Spleen (tissue), 11 donors: ENCODE measurements at regions not wholly inside any gene's neighbourhood (a gene's known extent, or its start where the extent isn't known, plus 50 kb on each side); places are given as distances from the start of the nearest gene placed in this dataset.

Experiments used
- DNase-seq: peaks from one replicate; pipeline ENCODE4 v3.0.0-alpha.2; 2020
- H3K27ac ChIP-seq, 8 donors: fragments of 200-600 bp; sonication (generic) in 7 of 8; 1 replicate in 4 of 8; 2 replicates in 4 of 8; pipeline versions ENCODE4 v1.5.0 to v1.8.0; 2016 to 2021; ENCODE audit warnings: inconsistent platforms in 4 of 8, mild to moderate bottlenecking in 4 of 8, moderate library complexity in 1 of 8
- H3K27me3 ChIP-seq, 7 donors: fragments of 200-600 bp; sonication (generic) in 6 of 7; replicated peaks in 1 of 7; 1 replicate in 4 of 7; 2 replicates in 3 of 7; pipeline versions ENCODE4 v1.5.0 to v1.8.0; 2016 to 2021; ENCODE audit warnings: inconsistent platforms in 3 of 7, mild to moderate bottlenecking in 1 of 7
- H3K36me3 ChIP-seq, 6 donors: fragments of 200-600 bp; sonication (generic) in 5 of 6; 1 replicate in 4 of 6; 2 replicates in 2 of 6; pipeline versions ENCODE4 v1.5.0 to v1.8.0; 2016 to 2021; ENCODE audit warnings: inconsistent platforms in 2 of 6
- H3K4me1 ChIP-seq, 6 donors: fragments of 200-600 bp; sonication (generic) in 5 of 6; 1 replicate in 3 of 6; 2 replicates in 3 of 6; pipeline versions ENCODE4 v1.5.0 to v1.8.0; 2016 to 2021; ENCODE audit warnings: inconsistent platforms in 3 of 6
- H3K4me3 ChIP-seq, 8 donors: fragments of 200-600 bp; sonication (generic) in 7 of 8; 1 replicate in 4 of 8; 2 replicates in 4 of 8; pipeline versions ENCODE4 v1.5.0 to v1.8.0; 2016 to 2021; ENCODE audit warnings: inconsistent platforms in 4 of 8, mild to moderate bottlenecking in 4 of 8, moderate library complexity in 2 of 8
- H3K9me3 ChIP-seq, 8 donors: fragments of 200-600 bp; sonication (generic) in 7 of 8; 1 replicate in 4 of 8; 2 replicates in 4 of 8; pipeline versions ENCODE4 v1.5.0 to v1.8.0; 2016 to 2021; ENCODE audit warnings: inconsistent platforms in 4 of 8
- POLR2A ChIP-seq, 3 donors: fragments of 450-650 bp; IDR thresholded peaks; one replicate each; pipeline ENCODE4 v1.5.1; 2017; ENCODE audit warnings: antibody characterized with exemption in 3 of 3, mild to moderate bottlenecking in 1 of 3
- POLR2AphosphoS5 ChIP-seq, 3 donors: sonication (generic); formaldehyde crosslinking; IDR thresholded peaks; one replicate each; pipeline ENCODE4 v1.5.1; 2017; ENCODE audit warnings: antibody characterized with exemption in 3 of 3
- WGBS, 5 donors: extraction: QIAGEN DNeasy Blood & Tissue Kit in 3 of 5; methylation state at CpG; one replicate each; pipeline versions ENCODE4 v1.1.5 to v1.1.7; 2013 to 2018; 5-methylcytosine and 5-hydroxymethylcytosine counted together
- intact Hi-C: fragments of 100-400 bp; cut with DNase I; formaldehyde crosslinking; loops from one replicate; pipeline ENCODE4 v1.15.0; 2023; ENCODE audit warnings: low total_unique reads
- TF ChIP-seq, protein P1 (sequence below), 11 experiments: fragments of 200-600 bp in 7 of 11; fragments of 450-650 bp in 4 of 11; sonication (generic) in 4 of 11; IDR thresholded peaks in 8 of 11; conservative IDR thresholded peaks in 3 of 11; 1 replicate in 7 of 11; 2 replicates in 4 of 11; pipeline versions ENCODE4 v1.4.0 to v1.8.0; 2016 to 2021; ENCODE audit warnings: antibody characterized with exemption in 11 of 11, inconsistent platforms in 4 of 11, mild to moderate bottlenecking in 1 of 11
- donor health status: healthy with polysubstance abuse.
- donor health status: DM: no; HTN: no; CAD: no; lungs with moderate emphysema.
- donor health status: DM: no; HTN: no; CAD: no.
- donor health status: Bipolar disorder and iron deficiency.
- donor health status: healthy.
- donor health status: DM: no; HTN: no; CAD: no.
- donor health status: DM: yes; HTN: yes; CAD: no.

DNA sequence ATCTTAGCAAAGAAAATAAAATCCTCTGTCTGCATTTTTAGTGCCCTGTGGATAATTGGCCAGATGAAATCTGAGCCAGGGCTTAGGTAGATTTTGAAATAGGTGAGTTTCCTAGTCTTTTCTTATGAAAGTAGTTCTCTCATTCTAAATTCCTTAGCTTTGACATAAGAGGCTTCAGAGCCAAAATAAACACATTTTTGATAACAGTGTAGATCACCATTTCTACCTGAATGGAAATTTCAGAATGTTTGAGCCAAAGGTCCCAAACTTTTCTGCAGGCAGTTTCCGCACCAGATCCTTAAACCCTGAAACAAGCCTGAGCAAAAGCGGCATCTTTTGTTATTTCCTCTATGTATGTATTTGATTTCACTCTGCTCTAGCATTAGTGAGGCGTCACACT lies 551.2 kb downstream of the EFNB2 start:
- Histone ChIP-seq H3K36me3 (no peaks in the 10 kb centered on the region), H3K9me3 (no peaks in the 10 kb centered on the region), H3K27me3 (no peaks in the 10 kb centered on the region), H3K27ac (no peak overlapping the region), H3K4me3 (no peak overlapping the region), H3K4me1 (no peaks in the 10 kb centered on the region)
- WGBS, 5 donors: 87 to 97% (median 89%) methylated on average over 3 of the region's 3 CpGs
- TF ChIP-seq POLR2A (IDR thresholded peaks at IDR 0.05): no peak
- TF ChIP-seq POLR2AphosphoS5 (IDR thresholded peaks at IDR 0.05): no peak
- TF ChIP-seq, protein P1, sequence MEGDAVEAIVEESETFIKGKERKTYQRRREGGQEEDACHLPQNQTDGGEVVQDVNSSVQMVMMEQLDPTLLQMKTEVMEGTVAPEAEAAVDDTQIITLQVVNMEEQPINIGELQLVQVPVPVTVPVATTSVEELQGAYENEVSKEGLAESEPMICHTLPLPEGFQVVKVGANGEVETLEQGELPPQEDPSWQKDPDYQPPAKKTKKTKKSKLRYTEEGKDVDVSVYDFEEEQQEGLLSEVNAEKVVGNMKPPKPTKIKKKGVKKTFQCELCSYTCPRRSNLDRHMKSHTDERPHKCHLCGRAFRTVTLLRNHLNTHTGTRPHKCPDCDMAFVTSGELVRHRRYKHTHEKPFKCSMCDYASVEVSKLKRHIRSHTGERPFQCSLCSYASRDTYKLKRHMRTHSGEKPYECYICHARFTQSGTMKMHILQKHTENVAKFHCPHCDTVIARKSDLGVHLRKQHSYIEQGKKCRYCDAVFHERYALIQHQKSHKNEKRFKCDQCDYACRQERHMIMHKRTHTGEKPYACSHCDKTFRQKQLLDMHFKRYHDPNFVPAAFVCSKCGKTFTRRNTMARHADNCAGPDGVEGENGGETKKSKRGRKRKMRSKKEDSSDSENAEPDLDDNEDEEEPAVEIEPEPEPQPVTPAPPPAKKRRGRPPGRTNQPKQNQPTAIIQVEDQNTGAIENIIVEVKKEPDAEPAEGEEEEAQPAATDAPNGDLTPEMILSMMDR (IDR thresholded peaks at IDR 0.05 in 8 of 11, conservative IDR thresholded peaks at IDR 0.05 in 3 of 11): no peak
- no peak for DNase-seq
- intact Hi-C loops: no loop called here

DNA sequence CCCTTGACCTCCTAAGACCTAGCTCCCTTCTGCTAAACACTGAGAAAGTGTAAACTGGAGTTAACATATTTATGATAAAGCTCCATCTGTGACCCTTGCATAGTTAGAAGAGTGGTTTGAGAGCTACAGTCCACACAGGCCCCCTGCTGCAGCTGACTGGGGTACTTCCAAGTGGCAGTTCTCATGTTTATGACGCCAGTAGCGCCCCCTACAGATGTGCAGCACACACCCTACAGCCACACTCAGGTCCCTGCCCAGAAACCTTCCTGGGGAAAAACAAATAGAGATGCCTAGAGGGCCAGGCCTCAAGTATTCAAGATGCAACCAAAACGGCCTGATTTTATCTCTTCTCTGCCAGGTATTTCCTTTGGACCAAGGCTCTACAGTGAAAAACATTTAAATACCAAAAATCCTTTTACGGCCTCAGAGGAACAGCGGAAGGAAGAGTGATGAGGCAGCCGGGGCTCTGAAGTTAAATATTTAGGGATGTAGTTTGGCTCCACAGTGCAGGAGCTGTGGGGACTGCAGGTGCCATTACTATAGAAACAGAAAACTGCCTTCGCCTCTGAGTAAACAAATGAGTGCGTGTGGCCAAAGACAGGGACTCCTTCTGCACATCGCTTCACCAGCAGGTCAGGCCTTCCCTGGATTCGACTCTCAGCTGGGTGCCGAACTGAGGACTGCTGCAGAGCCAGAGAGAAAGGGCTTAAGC lies 553.1 kb downstream of the EFNB2 start:
- Histone ChIP-seq H3K36me3 (no peaks in the 10 kb centered on the region), H3K27ac (no peak overlapping the region), H3K4me1 (no peaks in the 10 kb centered on the region), H3K4me3 (no peak overlapping the region), H3K27me3 (no peaks in the 10 kb centered on the region), H3K9me3 (peaks cover 0 to 1% (median 0%) of the 10 kb centered on the region in 8 donors)
- TF ChIP-seq POLR2AphosphoS5 (IDR thresholded peaks at IDR 0.05): no peak
- no peak for TF ChIP-seq POLR2A (IDR thresholded peaks at IDR 0.05)
- TF ChIP-seq, protein P1 (IDR thresholded peaks at IDR 0.05 in 8 of 11, conservative IDR thresholded peaks at IDR 0.05 in 3 of 11): no peak
- 67 to 79% (median 78%) methylated on average over 9 to 11 of the region's 11 CpGs for WGBS, 5 donors
- no peak for DNase-seq
- intact Hi-C loops: no loop called here

DNA sequence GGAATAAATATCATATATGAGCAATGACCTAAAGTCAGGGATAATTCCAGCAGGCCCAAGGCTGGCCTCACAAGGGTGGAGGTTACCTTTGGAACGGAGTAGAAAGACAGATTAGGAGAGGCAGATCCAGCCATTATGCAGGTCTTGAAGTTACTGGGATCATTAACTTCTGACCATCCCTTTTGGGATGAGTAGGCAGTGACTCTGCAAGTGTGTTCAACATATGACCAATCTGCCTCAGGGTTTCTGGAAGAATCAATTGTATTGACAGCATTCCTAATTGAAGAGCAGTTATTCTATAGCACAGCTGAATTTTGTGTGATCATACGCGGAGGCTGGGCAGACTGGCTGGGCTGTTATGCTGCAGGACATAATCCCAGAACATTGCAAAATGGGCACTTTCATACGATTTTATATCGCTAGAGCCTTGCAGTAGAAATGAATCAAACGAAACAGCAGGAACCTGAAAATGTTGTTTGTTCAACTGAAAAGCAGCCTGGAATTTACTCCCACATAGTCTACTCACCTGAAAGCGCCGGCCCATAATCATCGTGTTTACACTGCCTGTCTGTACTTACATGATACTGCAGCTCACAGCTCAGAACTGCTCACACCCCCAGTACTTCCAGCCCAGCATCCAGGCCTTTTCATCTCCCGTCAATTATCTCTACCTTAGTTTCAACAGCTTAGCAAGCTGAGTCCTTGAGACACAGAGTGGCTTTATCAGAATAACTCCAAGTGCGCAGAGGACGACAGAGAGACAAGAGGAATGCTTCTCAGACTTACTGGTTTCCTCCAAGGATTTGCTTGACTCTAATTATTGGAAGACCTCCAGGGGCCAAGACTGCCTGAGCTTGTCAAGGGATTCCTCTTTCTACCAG lies 556.1 kb downstream of the EFNB2 start:
- no peaks in the 10 kb centered on the region for H3K27me3 ChIP-seq
- DNase-seq: no peak
- no peak overlapping the region for H3K4me3 ChIP-seq
- TF ChIP-seq POLR2AphosphoS5 (IDR thresholded peaks at IDR 0.05) (no peak), POLR2A (IDR thresholded peaks at IDR 0.05) (no peak)
- TF ChIP-seq, protein P1 (IDR thresholded peaks at IDR 0.05 in 8 of 11, conservative IDR thresholded peaks at IDR 0.05 in 3 of 11): no peak
- no peak overlapping the region for H3K27ac ChIP-seq
- WGBS, 5 donors: 82 to 88% (median 84%) methylated on average over 12 of the region's 12 CpGs
- intact Hi-C loops: no loop called here
- peaks cover 0 to 6% (median 0%) of the 10 kb centered on the region in 8 donors for H3K9me3 ChIP-seq
- H3K36me3 ChIP-seq: no peaks in the 10 kb centered on the region
- H3K4me1 ChIP-seq: no peaks in the 10 kb centered on the region

DNA sequence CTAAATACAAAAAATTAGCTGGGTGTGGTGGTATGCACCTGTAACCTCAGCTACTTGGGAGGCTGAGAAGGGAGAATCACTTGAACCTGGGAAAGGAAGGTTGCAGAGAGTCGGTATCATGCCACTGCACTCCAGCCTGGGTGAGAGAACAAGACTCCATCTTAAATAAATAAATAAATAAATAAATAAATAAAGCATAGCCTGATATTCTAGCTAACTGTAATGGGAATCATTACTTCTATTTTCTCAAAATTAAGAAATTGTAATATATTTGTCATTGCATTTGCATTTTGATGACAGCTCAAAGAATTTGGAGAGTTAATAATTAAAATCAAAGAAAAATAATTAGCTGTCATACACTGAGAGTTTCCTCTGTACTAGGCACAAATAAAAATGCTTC lies 561.1 kb downstream of the EFNB2 start:
- no peak overlapping the region for H3K27ac ChIP-seq
- no peaks in the 10 kb centered on the region for H3K27me3 ChIP-seq
- no peak for DNase-seq
- H3K4me3 ChIP-seq: no peak overlapping the region
- TF ChIP-seq, protein P1 (IDR thresholded peaks at IDR 0.05 in 8 of 11, conservative IDR thresholded peaks at IDR 0.05 in 3 of 11): no peak
- TF ChIP-seq POLR2A (IDR thresholded peaks at IDR 0.05): no peak
- peaks cover 0 to 6% (median 0%) of the 10 kb centered on the region in 8 donors for H3K9me3 ChIP-seq
- H3K4me1 ChIP-seq: no peaks in the 10 kb centered on the region
- intact Hi-C loops: no loop called here
- WGBS, 5 donors: 81 to 100% (median 83%) methylated on average over 1 of the region's 1 CpG
- H3K36me3 ChIP-seq: no peaks in the 10 kb centered on the region
